Pons (tissue), 1 donor: ENCODE measurements at regions not wholly inside any gene's neighbourhood (a gene's known extent, or its start where the extent isn't known, plus 50 kb on each side); places are given as distances from the start of the nearest gene placed in this dataset.
A peak's percentile ranks its signal among the peaks of the same experiment; 100 is the strongest.

ENCODE experiments used
- DNase-seq: peaks from one replicate; pipeline ENCODE4 v3.0.0-alpha.2; 2016; ENCODE audit warnings: low spot score

- no peak for DNase-seq
Observed at GRCh38 chr2:12110481-12110880, 364.0 kb downstream of the LPIN1 start.

GRCh38 chr2:12113412-12113811, 367.0 kb downstream of the LPIN1 start:
- DNase-seq = no peak

GRCh38 chr2:12114816-12115215, 368.4 kb downstream of the LPIN1 start:
- DNase-seq = no peak

- DNase-seq = no peak
Observed at GRCh38 chr2:12116228-12116750, 369.9 kb downstream of the LPIN1 start.

GRCh38 chr2:12119841-12120240, 373.4 kb downstream of the LPIN1 start:
- no peak for DNase-seq

GRCh38 chr2:12120281-12121150, 374.1 kb downstream of the LPIN1 start:
- DNase-seq = no peak

- DNase-seq = no peak
Observed at GRCh38 chr2:12124790-12125189, 378.4 kb downstream of the LPIN1 start.

- DNase-seq = no peak
Observed at GRCh38 chr2:12126318-12126717, 379.9 kb downstream of the LPIN1 start.

- DNase-seq = no peak
Observed at GRCh38 chr2:12127638-12128037, 381.2 kb downstream of the LPIN1 start.

GRCh38 chr2:12131975-12132374, 385.5 kb downstream of the LPIN1 start:
- DNase-seq = no peak

GRCh38 chr2:12141618-12142258, 395.3 kb downstream of the LPIN1 start:
- DNase-seq = no peak

- no peak for DNase-seq
Observed at GRCh38 chr2:12151716-12152115, 405.3 kb downstream of the LPIN1 start.

- no peak for DNase-seq
Observed at GRCh38 chr2:12152888-12153287, 406.5 kb downstream of the LPIN1 start.

- no peak for DNase-seq
Observed at GRCh38 chr2:12155303-12156051, 409.0 kb downstream of the LPIN1 start.

- no peak for DNase-seq
Observed at GRCh38 chr2:12156349-12156748, 409.9 kb downstream of the LPIN1 start.

- no peak for DNase-seq
Observed at GRCh38 chr2:12161085-12161484, 414.7 kb downstream of the LPIN1 start.

GRCh38 chr2:12162269-12163247, 416.1 kb downstream of the LPIN1 start:
- DNase-seq = no peak

GRCh38 chr2:12163866-12164265, 417.4 kb downstream of the LPIN1 start:
- DNase-seq = no peak

GRCh38 chr2:12164689-12165088, 418.3 kb downstream of the LPIN1 start:
- no peak for DNase-seq

GRCh38 chr2:12167525-12168317, 421.3 kb downstream of the LPIN1 start:
- DNase-seq = peak; percentile 93
